Liver (tissue), 7 donors: ENCODE measurements at regions not wholly inside any gene's neighbourhood (a gene's known extent, or its start where the extent isn't known, plus 50 kb on each side); places are given as distances from the start of the nearest gene placed in this dataset.

Experiments
- DNase-seq: peaks from one replicate; pipeline ENCODE4 v3.0.0-alpha.2; 2017; ENCODE audit warnings: low spot score
- H3K27ac ChIP-seq, 2 donors: one replicate each; pipeline ENCODE4 v1.7.0; 2013; ENCODE audit warnings: inconsistent platforms in 2 of 2, low read length in 2 of 2, control low read depth in 1 of 2, low read depth in 1 of 2, mild to moderate bottlenecking in 1 of 2
- H3K27me3 ChIP-seq, 4 donors: one replicate each; pipeline versions ENCODE4 v1.6.1 to v1.7.0; 2013; ENCODE audit warnings: low read length in 3 of 4, inconsistent platforms in 1 of 4, mild to moderate bottlenecking in 1 of 4, moderate library complexity in 1 of 4; ENCODE audit not compliant: control insufficient read depth in 4 of 4, insufficient read depth in 4 of 4
- H3K36me3 ChIP-seq, 4 donors: one replicate each; pipeline versions ENCODE4 v1.6.1 to v1.7.0; 2013; ENCODE audit warnings: low read length in 3 of 4, mild to moderate bottlenecking in 3 of 4, low read depth in 1 of 4, moderate library complexity in 1 of 4; ENCODE audit not compliant: control insufficient read depth in 4 of 4, insufficient read depth in 3 of 4
- H3K4me1 ChIP-seq, 4 donors: one replicate each; pipeline versions ENCODE4 v1.6.1 to v1.7.0; 2013; ENCODE audit warnings: low read length in 3 of 4, mild to moderate bottlenecking in 3 of 4, moderate library complexity in 1 of 4; ENCODE audit not compliant: control insufficient read depth in 4 of 4, insufficient read depth in 4 of 4
- H3K4me3 ChIP-seq, 3 donors: one replicate each; pipeline versions ENCODE4 v1.6.1 to v1.7.0; 2013; ENCODE audit warnings: low read length in 3 of 3, control low read depth in 1 of 3, low read depth in 1 of 3, mild to moderate bottlenecking in 1 of 3
- H3K9ac ChIP-seq, 2 donors: one replicate each; pipeline ENCODE4 v1.7.0; 2013; ENCODE audit warnings: low read length in 2 of 2, mild to moderate bottlenecking in 2 of 2, moderate library complexity in 2 of 2, control low read depth in 1 of 2, low read depth in 1 of 2
- H3K9me3 ChIP-seq, 4 donors: one replicate each; pipeline versions ENCODE4 v1.6.1 to v1.7.0; 2013; ENCODE audit warnings: low read length in 3 of 4; ENCODE audit not compliant: control insufficient read depth in 4 of 4
- CTCF ChIP-seq: fragments of 150-350 bp; IDR thresholded peaks from 2 replicates; pipeline ENCODE4 v1.5.1; 2017; ENCODE audit warnings: improper control_type of control experiment, low read depth, low read length; ENCODE audit not compliant: missing input control
- EGR1 ChIP-seq, 2 donors: IDR thresholded peaks; 2 replicates each; pipeline ENCODE4 v1.6.1; 2016 to 2018; ENCODE audit warnings: antibody characterized with exemption in 2 of 2, low read depth in 2 of 2
- GABPA ChIP-seq, 2 donors: IDR thresholded peaks in 1 of 2; conservative IDR thresholded peaks in 1 of 2; 2 replicates each; pipeline ENCODE4 v1.6.1; 2016; ENCODE audit warnings: antibody characterized with exemption in 2 of 2, mild to moderate bottlenecking in 1 of 2, moderate library complexity in 1 of 2
- JUND ChIP-seq, 2 donors: IDR thresholded peaks; 2 replicates each; pipeline ENCODE4 v1.6.1; 2016; ENCODE audit warnings: antibody characterized with exemption in 2 of 2
- MAX ChIP-seq: IDR thresholded peaks from 2 replicates; pipeline ENCODE4 v1.6.1; 2016; ENCODE audit warnings: antibody characterized with exemption
- NR2F2 ChIP-seq: IDR thresholded peaks from 2 replicates; pipeline ENCODE4 v1.6.1; 2016; ENCODE audit warnings: antibody characterized with exemption
- REST ChIP-seq: IDR thresholded peaks from 2 replicates; pipeline ENCODE4 v1.6.1; 2016; ENCODE audit warnings: antibody characterized with exemption, mild to moderate bottlenecking
- RXRA ChIP-seq, 2 donors: IDR thresholded peaks; 2 replicates each; pipeline ENCODE4 v1.6.1; 2017 to 2018; ENCODE audit warnings: antibody characterized with exemption in 2 of 2, mild to moderate bottlenecking in 1 of 2
- SP1 ChIP-seq: IDR thresholded peaks from 2 replicates; pipeline ENCODE4 v1.6.1; 2018; ENCODE audit warnings: antibody characterized with exemption, mild to moderate bottlenecking
- ZBTB33 ChIP-seq: IDR thresholded peaks from 2 replicates; pipeline ENCODE4 v1.6.1; 2016; ENCODE audit warnings: antibody characterized with exemption
- donor health status: healthy.
- donor health status: healthy.
- donor health status: healthy.
- donor health status: healthy.

- no peak for TF ChIP-seq ZBTB33
- peak; percentile 11 to 22 for TF ChIP-seq RXRA (IDR thresholded peaks at IDR 0.05)
- peak; percentile 16 for TF ChIP-seq SP1
- TF ChIP-seq NR2F2: no peak
Observed at GRCh38 chr6:140436023-140436811, 1061.8 kb upstream of the CITED2 start (continued).

- no peaks in the 10 kb centered on the region for H3K4me1 ChIP-seq
- H3K4me3 ChIP-seq: no peak overlapping the region
- DNase-seq: no peak
- TF ChIP-seq EGR1 (IDR thresholded peaks at IDR 0.05; ENCODE audit: low read depth in 2 of 2) (no peak), CTCF (no peak), GABPA (IDR thresholded peaks at IDR 0.05 in 1 of 2, conservative IDR thresholded peaks at IDR 0.05 in 1 of 2) (no peak), ZBTB33 (no peak), MAX (no peak), JUND (IDR thresholded peaks at IDR 0.05) (no peak), REST (no peak)
- H3K9me3 ChIP-seq: peaks cover 0 to 4% (median 0%) of the 10 kb centered on the region in 4 donors
- H3K27ac ChIP-seq: no peak overlapping the region
- no peak overlapping the region for H3K9ac ChIP-seq
- H3K36me3 ChIP-seq: no peaks in the 10 kb centered on the region
- no peaks in the 10 kb centered on the region for H3K27me3 ChIP-seq
Observed at GRCh38 chr6:140434761-140435160, 1060.3 kb upstream of the CITED2 start.
